HG02840 (cell line): ENCODE measurements at regions not wholly inside any gene's neighbourhood (a gene's known extent, or its start where the extent isn't known, plus 50 kb on each side); places are given as distances from the start of the nearest gene placed in this dataset.

Experiments used
- ATAC-seq: cut with Tn5 transposase; IDR thresholded peaks from one replicate; pipeline ENCODE4 v1.9.1; 2021; ENCODE audit warnings: mild to moderate bottlenecking, moderate library complexity, moderate number of reproducible peaks; ENCODE audit not compliant: unreplicated experiment, low FRiP score

DNA sequence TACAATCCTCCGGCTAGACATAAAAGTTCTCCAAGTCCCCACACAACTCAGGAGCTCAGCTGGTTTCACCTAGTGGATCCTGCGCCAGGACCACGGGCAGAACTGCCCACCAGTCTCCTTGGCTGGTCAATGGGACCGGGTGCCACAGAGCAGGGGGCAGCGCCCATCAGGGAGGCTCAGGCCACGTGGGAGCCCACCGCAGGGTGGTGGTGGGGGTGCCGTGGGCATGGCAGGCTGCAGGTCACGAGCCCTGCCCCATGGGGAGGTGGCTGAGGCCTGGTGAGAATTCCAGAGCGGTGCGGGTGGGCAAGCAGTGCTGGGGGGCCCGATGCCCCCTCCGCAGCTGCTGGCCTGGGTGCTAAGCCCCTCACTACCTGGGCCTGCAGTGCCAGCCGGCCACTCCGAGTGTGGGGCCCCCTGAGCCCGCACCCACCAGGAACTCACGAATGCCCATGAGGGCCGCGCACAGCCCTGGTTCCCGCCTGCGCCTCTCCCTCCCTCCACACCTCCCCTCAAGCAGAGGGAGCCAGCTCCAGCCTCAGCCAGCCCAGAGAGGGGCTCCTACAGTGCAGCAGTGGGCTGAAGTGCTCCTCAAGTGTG lies 1091.9 kb upstream of the TENM4 start:
- ATAC-seq: no peak

DNA sequence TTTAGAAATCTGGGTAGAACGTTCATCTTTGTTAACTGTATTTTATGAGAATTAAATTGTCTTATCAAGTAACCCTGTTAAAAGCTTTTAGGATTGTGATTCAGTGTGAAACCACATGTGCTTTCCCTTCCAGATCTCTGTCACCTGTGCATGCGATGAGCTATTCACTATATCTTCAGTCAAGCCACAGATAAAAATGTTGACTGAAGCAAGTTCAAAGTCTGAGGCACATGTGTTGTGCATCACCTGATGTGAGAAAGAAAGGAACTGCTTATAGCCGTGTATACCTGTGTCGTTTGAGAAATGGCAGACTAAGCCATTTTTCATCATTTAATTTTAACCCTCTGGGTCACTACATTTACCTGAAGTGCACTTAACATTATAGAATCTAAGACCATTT lies 1088.9 kb upstream of the TENM4 start:
- no peak for ATAC-seq

DNA sequence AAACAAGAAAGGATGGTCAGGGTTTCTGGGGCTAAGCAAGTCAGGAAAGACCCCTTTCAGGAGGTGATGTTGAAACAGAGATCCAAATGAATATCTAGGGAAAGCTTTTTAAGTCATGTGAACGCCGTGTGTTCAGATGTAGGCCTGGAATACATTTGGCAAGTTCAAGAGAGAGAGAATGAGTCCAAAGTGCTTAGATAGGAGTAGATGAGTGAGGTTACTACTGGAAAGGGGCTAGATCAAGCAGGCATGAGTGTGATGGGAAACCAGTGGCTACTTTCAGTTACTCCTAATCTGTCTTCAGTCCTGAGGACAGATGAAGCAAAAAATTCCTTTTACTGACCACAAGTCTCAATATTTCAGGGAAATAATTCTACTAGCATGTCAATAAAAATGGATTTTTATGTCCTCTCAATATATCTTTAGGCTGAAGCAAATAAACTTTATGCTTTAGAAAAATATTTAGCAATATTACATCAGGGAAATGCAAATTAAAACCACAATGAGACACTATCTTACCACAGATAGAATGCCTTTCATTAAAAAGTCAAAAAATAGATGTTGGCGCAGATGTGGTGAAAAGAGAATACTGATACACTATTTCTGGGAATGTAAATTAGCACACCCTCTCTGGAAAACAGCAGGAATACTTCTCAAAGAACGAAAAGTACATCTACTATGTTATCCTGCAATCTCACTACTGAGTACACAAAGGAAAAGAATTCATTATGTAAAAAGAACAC lies 1085.0 kb upstream of the TENM4 start:
- ATAC-seq: no peak

- no peak for ATAC-seq
Observed at GRCh38 chr11:80524349-80524748, 1083.5 kb upstream of the TENM4 start.

DNA sequence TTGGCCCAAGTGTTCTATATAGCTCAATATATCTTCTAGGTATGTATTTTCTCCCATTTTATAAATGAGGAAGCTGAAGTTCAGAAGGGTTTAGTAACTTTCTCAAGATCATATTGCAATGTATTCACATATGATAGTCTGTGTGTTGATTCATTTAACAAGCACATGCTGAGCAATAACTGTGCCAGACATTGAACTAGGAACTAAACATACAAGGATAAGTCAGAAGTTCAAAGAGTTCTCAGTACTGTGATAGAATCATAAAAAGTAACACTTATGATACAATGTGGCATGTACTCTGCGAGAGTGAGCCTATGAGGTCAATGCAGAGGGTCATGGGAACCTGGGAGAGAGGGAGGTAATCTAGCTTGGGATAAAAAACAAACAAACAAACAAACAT lies 1082.2 kb upstream of the TENM4 start:
- ATAC-seq: no peak

DNA sequence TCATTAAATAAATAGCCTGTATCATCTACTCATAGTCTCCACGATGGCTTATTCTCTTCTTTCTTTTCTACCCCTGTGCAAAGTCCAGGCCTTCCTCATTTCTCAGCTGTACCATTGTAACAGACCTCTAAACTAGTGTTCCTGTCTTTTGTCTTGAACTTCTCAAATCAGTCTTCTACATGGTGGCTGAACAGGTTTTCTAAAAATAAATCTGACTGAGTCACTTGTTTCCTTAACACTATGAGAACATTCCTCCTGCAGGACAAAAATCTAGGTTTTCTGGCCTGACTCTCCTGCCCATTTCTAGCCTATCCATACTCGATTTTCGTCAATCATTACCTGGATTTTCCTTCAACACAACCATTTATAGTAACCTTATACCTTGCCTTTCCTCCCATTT lies 1080.8 kb upstream of the TENM4 start:
- no peak for ATAC-seq

GRCh38 chr11:80520507-80520887 lies 1079.7 kb upstream of the TENM4 start:
- ATAC-seq: no peak

DNA sequence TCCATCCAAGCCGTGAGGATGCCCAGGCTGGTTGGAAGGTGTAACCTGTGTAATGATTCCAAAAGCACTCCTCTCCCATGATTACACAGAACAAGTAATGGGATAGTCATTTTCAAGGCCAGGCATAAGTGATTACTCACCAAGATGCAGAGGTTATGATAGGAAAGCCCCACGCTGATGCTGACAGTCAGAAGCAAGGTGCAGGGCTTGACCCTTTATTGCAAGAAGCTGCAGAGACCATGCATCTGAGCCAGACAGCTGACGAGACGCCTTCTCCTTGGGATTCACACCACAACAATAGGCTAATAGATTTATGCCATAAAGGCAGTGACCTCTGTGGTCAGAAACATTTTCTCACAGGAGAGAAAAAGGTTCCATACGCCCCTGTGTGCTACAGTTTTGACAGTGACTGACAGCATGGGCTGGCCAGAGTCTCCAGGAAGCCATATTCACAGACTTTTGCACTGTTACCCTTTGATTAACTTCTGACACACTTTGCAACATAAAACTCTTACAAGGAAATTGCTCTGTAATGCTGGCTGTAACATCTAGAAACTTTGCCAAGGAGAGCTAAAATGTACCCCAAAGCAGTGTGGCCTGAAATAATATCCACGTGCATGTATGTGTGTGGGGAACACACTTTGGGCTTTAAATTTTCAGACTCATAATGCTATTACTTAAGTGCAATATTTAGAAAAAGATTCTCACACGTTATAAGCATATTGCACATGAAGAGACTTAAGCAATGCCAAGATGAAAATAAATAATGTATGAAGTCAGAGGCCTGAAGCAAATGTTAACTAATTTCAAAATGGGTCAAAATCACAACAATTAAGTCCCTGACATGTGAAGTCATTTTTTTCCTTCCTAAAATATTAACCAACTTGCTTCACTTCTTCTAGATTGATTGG lies 1079.0 kb upstream of the TENM4 start:
- no peak for ATAC-seq

DNA sequence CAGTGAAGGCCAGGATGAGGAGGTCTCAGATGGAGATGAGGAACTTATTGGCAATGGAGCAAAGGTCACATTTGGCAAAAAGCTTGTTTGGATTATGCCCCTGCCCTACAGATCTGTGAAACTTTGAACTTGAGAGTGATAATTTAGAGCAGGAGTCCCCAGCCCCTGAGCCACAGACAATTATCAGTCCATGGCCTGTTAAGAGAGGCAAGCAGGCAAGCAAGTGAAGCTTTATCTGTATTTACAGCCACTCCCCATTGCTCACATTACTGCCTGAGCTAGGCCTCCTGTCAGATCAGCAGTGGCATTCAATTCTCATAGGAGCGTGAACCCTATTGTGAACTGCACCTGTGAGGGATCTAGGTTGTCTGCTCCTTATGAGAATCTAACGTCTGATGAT lies 1076.9 kb upstream of the TENM4 start:
- no peak for ATAC-seq

GRCh38 chr11:80515097-80515496 lies 1074.3 kb upstream of the TENM4 start:
- no peak for ATAC-seq

DNA sequence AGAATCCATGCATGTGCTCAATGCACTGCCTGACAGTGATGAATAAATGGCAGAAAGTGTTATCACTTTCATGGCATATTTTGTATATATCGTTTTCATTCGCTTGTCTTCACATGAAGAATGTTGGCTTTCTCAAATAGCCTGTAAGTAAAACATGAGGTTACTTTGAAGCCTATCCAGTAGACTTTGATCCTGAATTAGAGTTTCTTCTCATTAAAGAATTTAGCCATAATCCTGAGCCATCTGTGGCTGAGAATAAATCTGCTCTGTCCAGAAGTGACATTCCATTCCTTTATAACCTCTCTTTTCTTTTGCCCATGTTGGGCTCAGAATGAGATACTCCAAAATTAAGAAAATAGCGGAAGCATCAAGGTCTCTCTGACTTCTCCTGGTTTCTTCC lies 1071.7 kb upstream of the TENM4 start:
- no peak for ATAC-seq

GRCh38 chr11:80505771-80506170 lies 1064.9 kb upstream of the TENM4 start:
- ATAC-seq: no peak

GRCh38 chr11:80503990-80504389 lies 1063.2 kb upstream of the TENM4 start:
- ATAC-seq: no peak

- ATAC-seq: no peak
Observed at GRCh38 chr11:80502511-80502910, 1061.7 kb upstream of the TENM4 start.

GRCh38 chr11:80495116-80495515 lies 1054.3 kb upstream of the TENM4 start:
- no peak for ATAC-seq

DNA sequence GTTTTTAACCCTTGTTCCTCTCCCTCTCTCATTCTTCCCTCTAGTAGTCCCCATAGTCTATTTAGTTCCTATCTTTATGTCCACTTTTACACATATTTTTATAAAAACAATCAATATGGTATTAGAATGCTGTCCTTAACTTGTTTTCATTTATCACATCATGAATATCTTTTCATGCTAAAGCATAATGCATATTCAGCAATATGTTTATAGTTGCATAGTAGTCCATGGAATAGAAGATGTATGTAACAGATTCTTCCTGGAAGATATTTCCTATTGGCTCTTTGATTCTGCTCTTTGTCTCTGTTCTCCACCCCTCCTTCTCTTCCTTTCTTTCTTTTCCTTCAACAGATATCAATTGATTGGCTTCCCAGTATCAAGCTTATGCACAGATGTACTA lies 1047.1 kb upstream of the TENM4 start:
- ATAC-seq: no peak

DNA sequence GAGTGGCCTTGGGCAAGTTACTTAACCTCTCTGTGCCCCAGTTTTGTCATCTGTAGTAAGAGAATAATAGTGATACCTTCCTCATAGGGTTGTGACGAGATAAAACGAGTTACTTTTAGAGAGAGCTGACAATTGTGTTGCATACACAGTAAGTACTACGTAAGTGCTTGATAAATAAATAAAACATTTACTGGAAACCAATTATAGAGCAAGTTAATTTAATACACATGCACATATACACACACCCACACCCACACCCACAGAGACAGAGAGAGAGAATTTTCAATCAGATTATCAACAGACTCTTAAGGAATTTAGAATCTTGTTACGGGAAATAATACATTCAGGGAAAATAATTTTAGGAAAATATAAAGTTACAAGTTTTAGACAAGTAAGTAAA lies 1045.8 kb upstream of the TENM4 start:
- no peak for ATAC-seq

DNA sequence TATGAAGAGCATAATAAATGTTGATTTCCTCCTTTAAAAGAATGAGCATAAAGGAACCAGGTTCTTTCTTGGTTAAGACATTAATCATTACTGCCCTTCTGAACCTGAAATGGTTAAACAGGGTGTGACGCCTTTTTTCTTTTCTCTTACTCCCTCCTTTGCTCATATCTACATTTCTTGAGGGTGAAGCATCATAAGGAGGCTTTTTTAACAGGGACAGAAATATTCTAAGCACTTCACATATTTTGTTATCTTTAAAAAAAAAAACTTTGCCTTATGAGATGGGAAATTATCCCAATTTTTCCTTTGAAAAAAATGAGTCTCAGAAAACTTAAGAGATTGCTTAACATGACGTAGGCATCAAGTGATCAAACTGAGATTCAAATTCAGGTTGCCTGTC lies 1036.3 kb upstream of the TENM4 start:
- ATAC-seq: no peak

- ATAC-seq: no peak
Observed at GRCh38 chr11:80473562-80473961, 1032.7 kb upstream of the TENM4 start.

GRCh38 chr11:80469871-80470270 lies 1029.0 kb upstream of the TENM4 start:
- ATAC-seq: no peak

GRCh38 chr11:80466570-80466969 lies 1025.7 kb upstream of the TENM4 start:
- no peak for ATAC-seq
